Activated CD4-positive, alpha-beta T cell treated with anti-CD3 and anti-CD28 coated beads, Interleukin-2, Interleukin-6, amounts not matched to agents 100 ng/mL and 50 ng/mL, durations not matched to agents 16 hours and 8 hours (primary cell): ENCODE measurements at regions not wholly inside any gene's neighbourhood (a gene's known extent, or its start where the extent isn't known, plus 50 kb on each side); places are given as distances from the start of the nearest gene placed in this dataset.
"Not testable (repeated sequence)": the region's sequence is repeated elsewhere in the genome, so short reads cannot be mapped to it uniquely, and the experiment has no call there.

Source experiments
- DNase-seq: peaks from one replicate; pipeline ENCODE4 v3.0.0-alpha.2; 2020

GRCh38 chr20:12130781-12131180 is 213.1 kb downstream of the BTBD3 start:
- DNase-seq = no peak

GRCh38 chr20:12133553-12133952 is 215.9 kb downstream of the BTBD3 start:
- DNase-seq = no peak

DNA sequence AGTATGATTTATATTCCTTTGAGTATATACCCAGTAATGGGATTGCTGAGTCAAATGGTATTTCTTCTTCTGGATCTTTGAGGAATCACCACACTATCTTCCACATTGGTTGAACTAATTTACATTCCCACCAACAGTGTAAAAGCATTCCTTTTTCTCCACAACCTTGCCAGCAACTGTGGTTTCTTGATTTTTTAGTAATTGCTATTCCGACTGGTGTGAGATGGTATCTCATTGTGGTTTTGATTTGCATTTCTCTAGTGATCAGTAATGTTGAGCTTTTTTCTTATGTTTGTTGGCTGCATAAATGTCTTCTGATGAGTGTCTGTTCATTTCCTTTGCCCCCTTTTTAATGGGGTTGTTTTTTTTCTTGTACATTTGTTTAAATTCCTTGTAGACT is 228.3 kb downstream of the BTBD3 start:
- DNase-seq = not testable (repeated sequence)

- no peak for DNase-seq
These were observed 235.3 kb downstream of the BTBD3 start for GRCh38 chr20:12152996-12153395.

GRCh38 chr20:12153628-12154027 is 235.9 kb downstream of the BTBD3 start:
- DNase-seq = no peak

GRCh38 chr20:12156252-12156651 is 238.6 kb downstream of the BTBD3 start:
- no peak for DNase-seq

DNA sequence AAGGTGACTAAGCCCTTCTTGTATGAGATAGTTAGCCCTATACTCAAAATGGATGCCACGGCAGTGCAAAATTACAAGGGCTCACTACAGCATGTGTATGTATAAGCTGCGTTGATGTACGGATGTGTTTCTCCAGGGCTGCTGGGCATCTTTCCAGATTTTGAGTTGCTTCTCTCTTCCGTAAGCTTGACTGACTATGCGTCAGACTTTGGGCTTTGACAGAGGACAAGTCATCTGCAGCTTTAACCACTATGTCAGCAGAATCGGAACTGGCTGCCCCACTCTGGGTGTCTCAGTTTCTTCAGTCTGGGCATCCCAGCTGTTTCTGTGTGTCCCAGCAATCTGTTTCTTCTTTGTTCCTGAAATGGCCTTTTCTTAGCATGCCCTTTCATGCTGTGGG is 241.6 kb downstream of the BTBD3 start:
- DNase-seq = no peak

GRCh38 chr20:12161734-12162133 is 244.0 kb downstream of the BTBD3 start:
- no peak for DNase-seq

- no peak for DNase-seq
These were observed 248.5 kb downstream of the BTBD3 start for GRCh38 chr20:12166053-12166717.

GRCh38 chr20:12170406-12170805 is 252.7 kb downstream of the BTBD3 start:
- no peak for DNase-seq

DNA sequence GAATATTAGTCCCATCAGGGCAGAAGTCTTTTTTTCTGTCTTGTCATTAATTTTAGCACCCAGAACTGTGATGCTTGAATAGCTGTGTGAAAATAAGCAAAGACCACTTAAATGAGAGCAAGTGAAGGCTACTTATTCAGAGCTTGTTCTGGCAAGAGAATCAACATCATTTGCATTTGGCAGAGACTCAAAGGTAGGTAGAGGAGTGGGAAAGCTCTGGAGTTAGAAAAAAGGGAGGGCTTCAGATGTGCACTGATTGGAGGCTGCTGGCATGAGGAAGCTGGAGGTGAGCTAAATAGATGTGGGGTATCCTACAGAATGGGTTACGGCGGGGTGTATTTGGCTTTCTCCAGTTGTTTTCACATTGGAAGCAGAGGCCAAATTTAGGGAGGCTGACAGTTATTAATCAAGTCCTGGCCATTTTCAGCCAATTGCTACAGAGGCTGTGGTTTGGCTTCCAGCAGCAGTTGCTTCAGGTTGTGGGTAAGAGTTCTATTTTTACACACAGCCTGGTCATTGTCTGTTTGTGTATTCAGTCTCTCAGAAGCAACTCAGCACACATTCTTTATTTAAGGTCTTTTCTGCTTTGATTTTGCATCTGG is 254.3 kb downstream of the BTBD3 start:
- no peak for DNase-seq

GRCh38 chr20:12173347-12174012 is 255.8 kb downstream of the BTBD3 start:
- no peak for DNase-seq

DNA sequence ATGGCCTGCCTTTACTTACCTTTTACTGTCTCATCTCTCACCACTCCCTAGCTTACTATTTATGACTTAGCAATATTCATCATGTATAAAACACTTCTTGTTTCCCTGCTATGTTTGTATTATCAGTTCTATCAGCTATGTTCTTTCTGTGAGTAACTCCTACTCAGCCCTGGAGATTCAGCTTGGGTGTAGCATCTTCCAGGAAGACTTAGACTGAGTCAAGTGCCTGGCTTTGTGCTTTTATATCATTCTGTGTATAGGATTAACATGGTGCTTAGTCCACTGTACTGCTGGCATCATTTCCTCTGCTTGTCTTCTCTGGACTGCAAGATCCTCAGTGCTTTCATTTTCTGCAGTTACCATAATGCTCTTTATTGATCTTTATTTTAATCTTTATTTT is 257.8 kb downstream of the BTBD3 start:
- no peak for DNase-seq

GRCh38 chr20:12177657-12178293 is 260.1 kb downstream of the BTBD3 start:
- no peak for DNase-seq

DNA sequence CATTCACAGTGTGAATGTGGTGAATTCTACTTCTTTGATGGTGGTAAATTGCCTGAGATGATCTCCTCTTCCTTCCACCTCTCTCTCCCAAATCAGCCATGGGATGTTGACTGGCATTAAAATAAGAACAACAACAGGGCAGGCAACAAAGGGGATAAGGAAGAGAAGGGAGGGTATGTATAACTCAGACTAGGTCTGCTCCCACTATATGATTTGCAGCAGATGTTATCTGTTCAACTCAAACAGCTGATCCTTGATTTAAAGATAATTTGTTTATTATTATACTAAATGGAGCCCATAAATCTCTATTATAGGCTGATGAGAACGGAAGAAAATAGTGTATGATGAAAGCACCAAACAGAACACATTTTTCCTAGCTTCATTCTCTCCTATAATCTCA is 262.0 kb downstream of the BTBD3 start:
- DNase-seq = no peak

GRCh38 chr20:12180107-12180661 is 262.5 kb downstream of the BTBD3 start:
- no peak for DNase-seq

DNA sequence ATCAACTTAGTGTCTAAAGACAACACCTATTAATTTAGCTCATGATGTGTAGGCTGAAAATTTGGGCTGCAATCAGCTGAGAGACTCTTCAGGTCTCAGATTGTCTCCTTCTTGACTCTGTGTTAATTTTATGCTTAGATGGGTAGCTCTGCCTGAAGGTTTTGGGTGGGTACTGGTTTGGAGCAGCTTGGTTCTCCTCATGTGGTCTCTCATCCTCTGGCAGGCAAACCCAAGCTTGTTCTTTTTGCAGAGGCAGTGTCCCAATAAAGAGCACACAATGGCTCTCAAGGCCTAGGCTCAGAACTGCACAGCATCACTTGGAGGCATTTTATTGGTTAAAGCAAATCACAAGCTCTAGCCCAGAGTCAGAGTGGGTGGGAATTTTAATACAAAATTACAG is 280.6 kb downstream of the BTBD3 start:
- no peak for DNase-seq

GRCh38 chr20:12199703-12200102 is 282.0 kb downstream of the BTBD3 start:
- no peak for DNase-seq

- DNase-seq = no peak
These were observed 283.7 kb downstream of the BTBD3 start for GRCh38 chr20:12201289-12201991.

GRCh38 chr20:12203399-12203798 is 285.7 kb downstream of the BTBD3 start:
- no peak for DNase-seq

DNA sequence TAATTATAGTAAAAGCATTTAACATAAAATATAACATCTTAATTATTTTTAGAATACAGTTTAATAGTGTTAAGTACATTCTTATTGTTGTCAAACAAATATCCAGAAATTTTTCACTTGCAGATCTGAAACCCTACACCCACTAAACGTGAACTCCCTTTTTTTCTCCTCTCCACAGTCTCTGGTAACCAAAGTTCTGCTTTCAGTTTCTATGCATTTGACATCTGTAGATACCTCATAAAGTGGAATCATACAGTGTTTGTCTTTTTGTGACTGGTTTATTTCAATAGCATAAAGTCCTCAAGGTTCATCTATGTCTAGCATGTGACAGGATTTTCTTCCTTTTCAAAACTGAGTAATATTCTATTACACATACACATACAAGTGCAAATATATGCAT is 286.3 kb downstream of the BTBD3 start:
- DNase-seq = no peak

- peak; percentile 7 for DNase-seq
These were observed 290.2 kb downstream of the BTBD3 start for GRCh38 chr20:12207875-12208274.

GRCh38 chr20:12210591-12210990 is 292.9 kb downstream of the BTBD3 start:
- no peak for DNase-seq
